AG09319 (cell line): ENCODE measurements at regions not wholly inside any gene's neighbourhood (a gene's known extent, or its start where the extent isn't known, plus 50 kb on each side); places are given as distances from the start of the nearest gene placed in this dataset.
"Not testable (repeated sequence)": the region's sequence is repeated elsewhere in the genome, so short reads cannot be mapped to it uniquely, and the experiment has no call there.

Experiments
- DNase-seq: peaks from one replicate; pipeline ENCODE4 v3.0.0-alpha.2; 2010; ENCODE audit warnings: low read depth; ENCODE audit errors: extremely low read depth
- CTCF ChIP-seq: IDR thresholded peaks from 2 replicates; pipeline ENCODE4 v1.5.1; 2011; ENCODE audit warnings: low read depth, mild to moderate bottlenecking, inconsistent platforms, low read length, moderate library complexity

DNA sequence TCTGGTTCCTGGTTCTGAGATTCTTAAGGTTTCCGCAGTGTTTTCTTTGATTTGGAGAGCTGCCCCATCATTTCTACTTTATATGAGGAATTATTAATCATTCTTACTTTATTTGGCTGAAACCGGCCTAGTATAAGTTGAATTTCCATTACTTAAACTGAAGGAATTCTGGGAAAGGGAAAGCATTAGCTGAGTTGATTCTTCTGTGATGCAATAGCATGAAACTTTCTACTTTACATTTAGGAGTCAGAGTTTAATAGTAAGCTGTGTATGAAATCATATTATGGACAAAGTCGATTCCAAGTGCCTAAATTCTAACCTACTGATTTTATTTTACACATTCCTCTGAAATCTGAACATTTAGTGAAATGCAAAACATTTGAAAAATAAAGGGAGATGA is 1269.7 kb upstream of the ZEB2 start:
- TF ChIP-seq CTCF = no peak

DNA sequence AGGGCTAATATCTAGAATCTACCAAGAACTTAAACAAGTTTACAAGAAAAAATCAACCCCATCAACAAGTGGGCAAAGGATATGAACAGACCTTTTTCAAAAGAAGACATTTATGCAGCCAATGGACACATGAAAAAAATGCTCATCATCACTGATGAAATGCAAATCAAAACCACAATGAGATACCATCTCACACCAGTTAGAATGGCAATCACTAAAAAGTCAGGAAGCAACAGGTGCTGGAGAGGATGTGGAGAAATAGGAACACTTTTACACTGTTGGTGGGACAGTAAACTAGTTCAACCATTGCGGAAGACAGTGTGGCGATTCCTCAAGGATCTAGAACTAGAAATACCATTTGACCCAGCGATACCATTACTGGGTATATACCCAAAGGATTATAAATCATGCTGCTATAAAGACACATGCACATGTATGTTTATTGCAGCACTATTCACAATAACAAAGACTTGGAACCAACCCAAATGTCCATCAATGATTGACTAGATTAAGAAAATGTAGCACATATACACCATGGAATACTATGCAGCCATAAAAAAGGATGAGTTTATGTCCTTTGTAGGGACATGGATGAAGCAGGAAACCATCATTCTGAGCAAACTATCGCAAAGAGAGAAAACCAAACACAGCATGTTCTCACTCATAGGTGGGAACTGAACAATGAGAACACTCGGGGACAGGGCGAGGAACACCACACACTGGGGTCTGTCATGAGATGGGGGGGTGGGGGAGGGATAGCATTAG is 1267.9 kb upstream of the ZEB2 start:
- DNase-seq = not testable (repeated sequence)

More for the DNA sequence above, 1269.7 kb upstream of the ZEB2 start:
- DNase-seq = no peak

GRCh38 chr2:145782607-145783006 is 1262.7 kb upstream of the ZEB2 start:
- not testable (repeated sequence) for DNase-seq

GRCh38 chr2:145777914-145778313 is 1258.0 kb upstream of the ZEB2 start:
- DNase-seq = no peak

GRCh38 chr2:145777297-145777696 is 1257.4 kb upstream of the ZEB2 start:
- no peak for TF ChIP-seq CTCF
- no peak for DNase-seq

More at GRCh38 chr2:145777914-145778313, 1258.0 kb upstream of the ZEB2 start:
- no peak for TF ChIP-seq CTCF

- TF ChIP-seq CTCF = no peak
- no peak for DNase-seq
Measured at GRCh38 chr2:145775591-145775990, 1255.7 kb upstream of the ZEB2 start.

DNA sequence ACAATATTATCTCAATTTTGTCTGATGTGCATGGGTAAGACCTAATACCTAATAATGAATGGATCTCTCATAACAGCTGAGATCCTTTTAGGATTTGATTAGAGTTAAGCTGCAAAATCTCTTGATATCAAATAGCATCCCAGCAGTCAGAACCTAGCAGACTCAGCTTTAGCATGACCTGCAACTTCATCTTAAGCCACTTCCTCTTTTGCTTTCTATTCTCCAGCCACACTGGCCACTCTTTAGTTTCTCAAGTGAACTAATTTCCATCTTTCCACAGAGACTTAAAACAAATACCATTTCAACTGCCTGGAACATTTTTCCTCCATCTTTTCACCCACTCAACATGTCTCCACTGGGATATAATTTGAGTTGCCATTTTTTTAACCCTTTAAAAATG is 1251.6 kb upstream of the ZEB2 start:
- no peak for DNase-seq
- no peak for TF ChIP-seq CTCF

DNA sequence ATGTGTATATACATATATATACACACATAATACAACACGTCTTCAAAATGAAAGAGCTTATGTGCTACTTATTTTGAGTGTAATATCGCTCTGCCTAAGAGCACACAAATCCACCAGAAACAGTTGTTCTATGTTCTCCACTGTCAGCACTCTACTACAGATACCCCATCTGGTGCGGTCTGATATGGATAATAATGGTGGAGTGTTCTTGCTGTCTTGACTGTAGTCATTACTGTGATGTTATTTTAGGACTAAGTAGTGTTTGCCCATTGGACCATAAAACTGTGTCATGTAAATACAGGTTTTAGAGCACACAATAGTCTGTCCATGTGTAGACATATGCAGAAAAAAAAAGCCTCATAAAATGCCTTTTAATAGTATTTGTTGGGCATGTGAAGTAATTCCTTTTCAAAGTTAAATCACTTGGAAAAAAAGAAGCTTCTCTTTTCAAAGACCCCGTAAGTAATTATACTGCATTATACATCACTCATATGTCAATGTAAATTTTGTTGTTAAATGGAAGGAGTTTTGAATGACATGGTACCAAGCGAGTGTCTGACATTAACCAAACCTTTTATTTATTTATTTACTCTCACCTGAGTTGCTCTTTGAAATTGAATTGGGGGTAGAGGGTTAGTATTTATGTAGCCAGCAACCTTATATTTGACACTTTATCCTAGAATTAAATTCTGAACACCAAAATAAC is 1249.2 kb upstream of the ZEB2 start:
- DNase-seq = no peak

More for the DNA sequence above, 1249.2 kb upstream of the ZEB2 start:
- no peak for TF ChIP-seq CTCF
